ENCODE measurements at regions not wholly inside any gene's neighbourhood (a gene's known extent, or its start where the extent isn't known, plus 50 kb on each side); places are given as distances from the start of the nearest gene placed in this dataset.

- Histone ChIP-seq H3K4me2 (ENCODE audit: low read depth, low read length) (no peak overlapping the region), H3K23ac (ENCODE audit: low read depth, low read length) (no peak overlapping the region), H3K27ac (ENCODE audit: insufficient read depth, low read length) (no peak overlapping the region), H3K9me3 (ENCODE audit: control insufficient read depth, insufficient read depth, low read length) (peaks cover 5% of the 10 kb centered on the region), H2AFZ (replicated peaks; ENCODE audit: low read length, poor library complexity) (no peak overlapping the region), H3K56ac (ENCODE audit: extremely low read depth, insufficient read depth, low read length) (no peak overlapping the region), H3K4me1 (ENCODE audit: control insufficient read depth, insufficient read depth, low read length) (peaks cover 12% of the 10 kb centered on the region), H2BK20ac (ENCODE audit: low read depth, low read length) (no peak overlapping the region), H3K79me1 (ENCODE audit: low read depth in 1 of 2, low read length in 2 of 2) (no peaks in the 10 kb centered on the region), H3K27me3 (ENCODE audit: control insufficient read depth, insufficient read depth, low read length) (peaks cover 7% of the 10 kb centered on the region), H4K20me1 (ENCODE audit: insufficient read depth, low read length) (no peaks in the 10 kb centered on the region), H3K4me3 (ENCODE audit: insufficient read depth, low read depth, low read length) (no peak overlapping the region), H2BK5ac (ENCODE audit: low read depth, low read length, poor library complexity, severe bottlenecking) (no peak overlapping the region), H3K36me3 (ENCODE audit: control insufficient read depth, insufficient read depth, low read length) (no peaks in the 10 kb centered on the region), H3K9ac (ENCODE audit: low read depth, low read length) (no peak overlapping the region), H4K8ac (ENCODE audit: low read depth in 2 of 2, low read length in 2 of 2) (no peak overlapping the region), H2AK5ac (ENCODE audit: low read depth, low read length) (no peak overlapping the region), H4K5ac (ENCODE audit: low read depth, low read length) (no peak overlapping the region), H3K9me1 (ENCODE audit: insufficient read depth, low read length) (no peaks in the 10 kb centered on the region), H3K4ac (ENCODE audit: low read depth, low read length) (no peak overlapping the region), H4K91ac (ENCODE audit: insufficient read depth, low read depth, low read length) (no peak overlapping the region), H2BK120ac (ENCODE audit: low read depth, low read length) (no peak overlapping the region), H2BK15ac (ENCODE audit: low read depth, low read length) (no peak overlapping the region), H2AK9ac (replicated peaks; ENCODE audit: low read depth, low read length, poor library complexity) (no peak overlapping the region), H3K18ac (ENCODE audit: low read depth, low read length) (no peak overlapping the region), H3K14ac (replicated peaks; ENCODE audit: low read depth, low read length) (no peak overlapping the region)
- no peak for TF ChIP-seq ELK1 (IDR thresholded peaks at IDR 0.05; ENCODE audit: borderline replicate concordance, low read depth, low read length)
- TF ChIP-seq CHD1 (IDR thresholded peaks at IDR 0.05; ENCODE audit: low read depth, low read length) = no peak
- no peak for TF ChIP-seq RCOR1 (IDR thresholded peaks at IDR 0.05; ENCODE audit: insufficient replicate concordance, low read length)
- no peak for TF ChIP-seq FOS (IDR thresholded peaks at IDR 0.05; ENCODE audit: low read depth, low read length)
- no peak for TF ChIP-seq MAZ (IDR thresholded peaks at IDR 0.05; ENCODE audit: borderline replicate concordance, low read depth, low read length)
- no peak for TF ChIP-seq POLR2A (IDR thresholded peaks at IDR 0.05; ENCODE audit: low read depth, low read length)
- TF ChIP-seq RAD21 (IDR thresholded peaks at IDR 0.05; ENCODE audit: low read length) = no peak
- TF ChIP-seq BHLHE40 (IDR thresholded peaks at IDR 0.05; ENCODE audit: low read depth, low read length) = no peak
- no peak for TF ChIP-seq RFX5 (IDR thresholded peaks at IDR 0.05; ENCODE audit: low read depth, low read length)
- no peak for TF ChIP-seq USF2 (IDR thresholded peaks at IDR 0.05; ENCODE audit: low read depth, low read length)
- no peak for TF ChIP-seq MXI1 (IDR thresholded peaks at IDR 0.05; ENCODE audit: borderline replicate concordance, low read depth, low read length)
- TF ChIP-seq MAFK (IDR thresholded peaks at IDR 0.05; ENCODE audit: low read depth, low read length) = no peak
- ChIA-PET POLR2A (ENCODE audit: unreplicated experiment) (no interaction called here), CTCF (interaction anchor here (0.6 kb wide), 1 partner anchor 1467 kb away, joined by 3 read pairs; no protein-coding TSS in a partner anchor)
- BruUV-seq (replicated peaks) = no TSS peak
- dilution Hi-C loops (cut with HindIII; ENCODE audit: low sequenced_read_pairs, unreplicated experiment) (no loop called here), intact Hi-C loops (cut with micrococcal nuclease) (no loop called here), in situ Hi-C loops (cut with MboI; ENCODE audit: low sequenced_read_pairs) (no loop called here)
- ATAC-seq (ENCODE audit: low read depth) (no peak), DNase-seq (no peak)
- WGBS, 2 experiments (ENCODE audit: extremely low coverage in 2 of 2, insufficient read length in 1 of 2) = 80% methylated on average over 1 of the region's 4 CpGs; no CpG with 5 or more reads in 1 of the 2 experiments
Observed at GRCh38 chr2:134079373-134079772, 174.5 kb upstream of the MGAT5 start.
